Upper lobe of left lung (tissue), 4 donors: ENCODE measurements at regions not wholly inside any gene's neighbourhood (a gene's known extent, or its start where the extent isn't known, plus 50 kb on each side); places are given as distances from the start of the nearest gene placed in this dataset.

Source experiments
- CTCF ChIP-seq, 6 experiments: fragments of 450-650 bp in 4 of 6; fragments of 200-600 bp in 2 of 6; sonication (generic) in 2 of 6; IDR thresholded peaks; one replicate each; pipeline ENCODE4 v1.5.1; 2016 to 2019; ENCODE audit warnings: antibody characterized with exemption in 6 of 6
- EP300 ChIP-seq, 4 donors: sonication (generic); formaldehyde crosslinking; IDR thresholded peaks; one replicate each; pipeline ENCODE4 v1.5.1; 2017; ENCODE audit warnings: antibody characterized with exemption in 4 of 4, control low read depth in 2 of 4
- POLR2A ChIP-seq, 4 donors: fragments of 450-650 bp; IDR thresholded peaks; one replicate each; pipeline ENCODE4 v1.5.1; 2016 to 2017; ENCODE audit warnings: antibody characterized with exemption in 4 of 4, mild to moderate bottlenecking in 2 of 4
- POLR2AphosphoS5 ChIP-seq, 2 donors: sonication (generic); formaldehyde crosslinking; IDR thresholded peaks; one replicate each; pipeline ENCODE4 v1.5.1; 2017; ENCODE audit warnings: antibody characterized with exemption in 2 of 2

GRCh38 chrX:21319323-21319722 is 54.9 kb upstream of the CNKSR2 start:
- TF ChIP-seq CTCF (IDR thresholded peaks at IDR 0.05) (no peak), POLR2A (IDR thresholded peaks at IDR 0.05) (no peak), POLR2AphosphoS5 (IDR thresholded peaks at IDR 0.05) (no peak), EP300 (IDR thresholded peaks at IDR 0.05) (no peak)
